ENCODE measurements at regions not wholly inside any gene's neighbourhood (a gene's known extent, or its start where the extent isn't known, plus 50 kb on each side); places are given as distances from the start of the nearest gene placed in this dataset.
"Not testable (repeated sequence)": the region's sequence is repeated elsewhere in the genome, so short reads cannot be mapped to it uniquely, and the experiment has no call there.

GRCh38 chr6:94713446-94713845 lies 863.9 kb upstream of the MANEA start:
- no peak for DNase-seq (ENCODE audit: extremely low read depth, low read depth)
- H3K4me3 ChIP-seq (replicated peaks; ENCODE audit: low read depth, low read length), result no peak overlapping the region
- TF ChIP-seq, protein P1, sequence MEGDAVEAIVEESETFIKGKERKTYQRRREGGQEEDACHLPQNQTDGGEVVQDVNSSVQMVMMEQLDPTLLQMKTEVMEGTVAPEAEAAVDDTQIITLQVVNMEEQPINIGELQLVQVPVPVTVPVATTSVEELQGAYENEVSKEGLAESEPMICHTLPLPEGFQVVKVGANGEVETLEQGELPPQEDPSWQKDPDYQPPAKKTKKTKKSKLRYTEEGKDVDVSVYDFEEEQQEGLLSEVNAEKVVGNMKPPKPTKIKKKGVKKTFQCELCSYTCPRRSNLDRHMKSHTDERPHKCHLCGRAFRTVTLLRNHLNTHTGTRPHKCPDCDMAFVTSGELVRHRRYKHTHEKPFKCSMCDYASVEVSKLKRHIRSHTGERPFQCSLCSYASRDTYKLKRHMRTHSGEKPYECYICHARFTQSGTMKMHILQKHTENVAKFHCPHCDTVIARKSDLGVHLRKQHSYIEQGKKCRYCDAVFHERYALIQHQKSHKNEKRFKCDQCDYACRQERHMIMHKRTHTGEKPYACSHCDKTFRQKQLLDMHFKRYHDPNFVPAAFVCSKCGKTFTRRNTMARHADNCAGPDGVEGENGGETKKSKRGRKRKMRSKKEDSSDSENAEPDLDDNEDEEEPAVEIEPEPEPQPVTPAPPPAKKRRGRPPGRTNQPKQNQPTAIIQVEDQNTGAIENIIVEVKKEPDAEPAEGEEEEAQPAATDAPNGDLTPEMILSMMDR (IDR thresholded peaks at IDR 0.05; ENCODE audit: low read depth, low read length, missing control alignments), result no peak

GRCh38 chr6:94698773-94699172 lies 878.6 kb upstream of the MANEA start:
- no peak for DNase-seq (ENCODE audit: extremely low read depth, low read depth)
- no peak overlapping the region for H3K4me3 ChIP-seq (replicated peaks; ENCODE audit: low read depth, low read length)

GRCh38 chr6:94687255-94687654 lies 890.1 kb upstream of the MANEA start:
- not testable (repeated sequence) for DNase-seq (ENCODE audit: extremely low read depth, low read depth); H3K4me3 ChIP-seq (replicated peaks; ENCODE audit: low read depth, low read length)

More at GRCh38 chr6:94698773-94699172, 878.6 kb upstream of the MANEA start:
- TF ChIP-seq, protein P1 (IDR thresholded peaks at IDR 0.05; ENCODE audit: low read depth, low read length, missing control alignments), result no peak

DNA sequence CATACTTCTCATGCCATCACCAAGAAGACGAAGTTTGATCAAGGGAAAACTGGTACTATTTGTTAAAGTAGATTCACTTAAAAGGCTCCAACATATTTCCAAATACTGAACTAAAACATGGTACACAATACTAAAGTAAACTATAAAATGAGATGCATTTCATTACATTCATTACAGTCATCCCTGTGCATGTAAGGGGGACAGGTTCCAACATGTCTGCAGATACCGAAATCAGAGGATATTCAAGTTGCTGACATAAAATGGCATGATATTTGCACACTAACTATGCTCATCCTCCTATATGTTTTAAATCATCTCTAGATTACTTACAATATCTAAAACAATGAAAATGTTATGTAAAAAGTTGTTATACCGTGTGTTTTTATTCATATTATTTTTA lies 893.9 kb upstream of the MANEA start:
- H3K4me3 ChIP-seq (replicated peaks; ENCODE audit: low read depth, low read length), result no peak overlapping the region
- TF ChIP-seq, protein P1 (IDR thresholded peaks at IDR 0.05; ENCODE audit: low read depth, low read length, missing control alignments), result no peak
- no peak for DNase-seq (ENCODE audit: extremely low read depth, low read depth)

DNA sequence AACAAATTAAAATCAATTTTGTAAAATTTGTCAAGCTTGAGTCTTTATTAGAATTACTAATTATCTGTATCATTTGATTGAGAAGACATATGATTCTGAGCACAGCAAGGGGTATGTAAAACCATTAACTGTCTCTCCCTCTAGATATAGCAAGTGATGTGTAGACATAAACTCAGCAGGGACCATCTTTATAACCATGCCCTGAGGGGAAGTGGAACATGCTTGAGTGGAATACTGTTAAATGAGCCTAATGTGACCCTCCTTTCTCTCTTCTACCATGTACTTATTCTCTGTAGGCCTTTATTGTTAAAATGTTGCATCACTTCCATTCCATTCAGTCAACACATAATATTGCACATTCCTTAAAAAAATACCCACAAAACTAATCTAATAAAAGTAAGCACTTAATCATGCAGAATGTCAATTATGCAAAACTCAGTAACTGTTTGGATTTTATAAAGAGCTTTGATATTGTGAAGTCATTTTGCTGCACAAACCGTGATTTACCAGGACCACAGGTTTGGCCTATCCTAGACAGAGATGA lies 896.6 kb upstream of the MANEA start:
- H3K4me3 ChIP-seq (replicated peaks; ENCODE audit: low read depth, low read length), result no peak overlapping the region
- TF ChIP-seq, protein P1 (IDR thresholded peaks at IDR 0.05; ENCODE audit: low read depth, low read length, missing control alignments), result no peak
- DNase-seq (ENCODE audit: extremely low read depth, low read depth), result no peak

DNA sequence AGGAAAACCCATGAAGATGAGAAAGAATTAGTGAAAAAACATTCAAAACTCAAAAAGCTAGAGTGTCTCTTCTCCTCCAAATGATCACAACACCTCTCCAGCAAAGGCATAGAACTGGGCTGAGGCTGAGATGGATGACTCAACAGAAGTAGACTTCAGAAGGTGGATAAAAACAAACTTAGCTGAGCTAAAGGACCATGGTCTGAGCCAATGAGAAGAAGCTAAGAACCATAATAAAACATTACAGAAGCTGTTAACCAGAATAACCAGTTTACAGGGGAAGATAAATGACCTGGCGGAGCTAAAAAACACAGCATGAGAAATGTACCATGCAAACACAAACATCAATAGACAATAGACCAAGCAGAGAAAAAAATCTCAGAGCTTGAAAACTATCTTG lies 904.1 kb upstream of the MANEA start:
- DNase-seq (ENCODE audit: extremely low read depth, low read depth), result no peak
- TF ChIP-seq, protein P1 (IDR thresholded peaks at IDR 0.05; ENCODE audit: low read depth, low read length, missing control alignments), result no peak
- no peak overlapping the region for H3K4me3 ChIP-seq (replicated peaks; ENCODE audit: low read depth, low read length)

GRCh38 chr6:94670017-94670416 lies 907.3 kb upstream of the MANEA start:
- TF ChIP-seq, protein P1 (IDR thresholded peaks at IDR 0.05; ENCODE audit: low read depth, low read length, missing control alignments), result no peak
- no peak overlapping the region for H3K4me3 ChIP-seq (replicated peaks; ENCODE audit: low read depth, low read length)
- no peak for DNase-seq (ENCODE audit: extremely low read depth, low read depth)
